Ascending aorta (tissue), 2 donors: ENCODE measurements at regions not wholly inside any gene's neighbourhood (a gene's known extent, or its start where the extent isn't known, plus 50 kb on each side); places are given as distances from the start of the nearest gene placed in this dataset.

Experiments
- DNase-seq, 2 donors: peaks; one replicate each; pipeline ENCODE4 v3.0.0-alpha.2; 2019; ENCODE audit warnings: low spot score in 2 of 2
- H3K27ac ChIP-seq, 2 donors: fragments of 200-600 bp; sonication (generic); one replicate each; pipeline ENCODE4 v1.5.1; 2016 to 2017; ENCODE audit warnings: mild to moderate bottlenecking in 1 of 2
- H3K27me3 ChIP-seq: fragments of 200-600 bp; sonication (generic); one replicate; pipeline ENCODE4 v1.5.1; 2017
- H3K36me3 ChIP-seq, 2 donors: fragments of 200-600 bp; sonication (generic); one replicate each; pipeline ENCODE4 v1.5.1; 2016
- H3K4me1 ChIP-seq, 2 donors: fragments of 200-600 bp; sonication (generic); one replicate each; pipeline ENCODE4 v1.5.1; 2016 to 2017; ENCODE audit warnings: mild to moderate bottlenecking in 1 of 2
- H3K4me3 ChIP-seq, 2 donors: fragments of 200-600 bp; sonication (generic); one replicate each; pipeline ENCODE4 v1.5.1; 2016 to 2017; ENCODE audit warnings: mild to moderate bottlenecking in 1 of 2
- H3K9me3 ChIP-seq, 2 donors: fragments of 200-600 bp; sonication (generic); one replicate each; pipeline ENCODE4 v1.5.1; 2016
- intact Hi-C: fragments of 100-400 bp; cut with DNase I; formaldehyde crosslinking; loops from one replicate; pipeline ENCODE4 v1.15.1; 2023
- TF ChIP-seq, protein P1 (sequence below), 3 experiments: fragments of 200-600 bp in 2 of 3; fragments of 450-650 bp in 1 of 3; sonication (generic) in 2 of 3; IDR thresholded peaks; one replicate each; pipeline ENCODE4 v1.5.1; 2016 to 2019; ENCODE audit warnings: antibody characterized with exemption in 3 of 3, mild to moderate bottlenecking in 1 of 3, moderate library complexity in 1 of 3

GRCh38 chr2:213220967-213221603, 63.2 kb upstream of the SPAG16 start:
- Histone ChIP-seq H3K27me3 (no peaks in the 10 kb centered on the region), H3K36me3 (no peaks in the 10 kb centered on the region), H3K27ac (no peak overlapping the region), H3K4me1 (peaks cover 0 to 5% of the 10 kb centered on the region in 2 donors), H3K9me3 (no peaks in the 10 kb centered on the region), H3K4me3 (no peak overlapping the region)
- no peak for DNase-seq
- TF ChIP-seq, protein P1, sequence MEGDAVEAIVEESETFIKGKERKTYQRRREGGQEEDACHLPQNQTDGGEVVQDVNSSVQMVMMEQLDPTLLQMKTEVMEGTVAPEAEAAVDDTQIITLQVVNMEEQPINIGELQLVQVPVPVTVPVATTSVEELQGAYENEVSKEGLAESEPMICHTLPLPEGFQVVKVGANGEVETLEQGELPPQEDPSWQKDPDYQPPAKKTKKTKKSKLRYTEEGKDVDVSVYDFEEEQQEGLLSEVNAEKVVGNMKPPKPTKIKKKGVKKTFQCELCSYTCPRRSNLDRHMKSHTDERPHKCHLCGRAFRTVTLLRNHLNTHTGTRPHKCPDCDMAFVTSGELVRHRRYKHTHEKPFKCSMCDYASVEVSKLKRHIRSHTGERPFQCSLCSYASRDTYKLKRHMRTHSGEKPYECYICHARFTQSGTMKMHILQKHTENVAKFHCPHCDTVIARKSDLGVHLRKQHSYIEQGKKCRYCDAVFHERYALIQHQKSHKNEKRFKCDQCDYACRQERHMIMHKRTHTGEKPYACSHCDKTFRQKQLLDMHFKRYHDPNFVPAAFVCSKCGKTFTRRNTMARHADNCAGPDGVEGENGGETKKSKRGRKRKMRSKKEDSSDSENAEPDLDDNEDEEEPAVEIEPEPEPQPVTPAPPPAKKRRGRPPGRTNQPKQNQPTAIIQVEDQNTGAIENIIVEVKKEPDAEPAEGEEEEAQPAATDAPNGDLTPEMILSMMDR (IDR thresholded peaks at IDR 0.05): no peak
- intact Hi-C loops: no loop called here

DNA sequence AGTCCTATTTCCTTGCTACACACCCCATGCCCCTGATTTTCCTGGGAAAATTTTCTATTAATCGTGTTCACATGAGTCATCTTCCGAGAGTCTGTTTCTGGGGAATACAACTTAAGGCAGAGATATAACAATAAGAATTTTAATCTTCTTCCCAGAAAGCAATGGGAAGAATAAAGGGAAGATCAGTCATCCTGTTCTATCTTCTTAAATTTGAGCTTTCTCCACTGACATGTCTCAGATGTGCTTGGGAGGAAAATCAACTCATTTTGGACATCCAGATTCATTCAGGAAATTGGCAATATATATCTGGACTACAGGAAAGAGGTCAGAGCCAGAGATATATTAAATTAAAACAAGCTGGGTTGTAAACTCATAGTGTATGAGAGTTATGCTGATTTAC, 62.3 kb upstream of the SPAG16 start:
- Histone ChIP-seq H3K27ac (no peak overlapping the region), H3K36me3 (no peaks in the 10 kb centered on the region), H3K4me1 (peaks cover 0 to 5% of the 10 kb centered on the region in 2 donors), H3K27me3 (no peaks in the 10 kb centered on the region), H3K9me3 (no peaks in the 10 kb centered on the region), H3K4me3 (no peak overlapping the region)
- TF ChIP-seq, protein P1 (IDR thresholded peaks at IDR 0.05): no peak
- intact Hi-C loops: no loop called here
- DNase-seq: no peak

- H3K4me3 ChIP-seq: no peak overlapping the region
- intact Hi-C loops: no loop called here
- H3K36me3 ChIP-seq: no peaks in the 10 kb centered on the region
- no peak for DNase-seq
- no peak overlapping the region for H3K27ac ChIP-seq
- TF ChIP-seq, protein P1 (IDR thresholded peaks at IDR 0.05): no peak
- no peaks in the 10 kb centered on the region for H3K4me1 ChIP-seq
- H3K27me3 ChIP-seq: no peaks in the 10 kb centered on the region
- H3K9me3 ChIP-seq: no peaks in the 10 kb centered on the region
Observed at GRCh38 chr2:213224366-213224765, 59.9 kb upstream of the SPAG16 start.

- Histone ChIP-seq H3K9me3 (no peaks in the 10 kb centered on the region), H3K4me3 (no peak overlapping the region), H3K27me3 (no peaks in the 10 kb centered on the region), H3K27ac (no peak overlapping the region), H3K4me1 (no peaks in the 10 kb centered on the region), H3K36me3 (no peaks in the 10 kb centered on the region)
- DNase-seq: no peak
- TF ChIP-seq, protein P1 (IDR thresholded peaks at IDR 0.05): no peak
- intact Hi-C loops: no loop called here
Observed at GRCh38 chr2:213225866-213226265, 58.4 kb upstream of the SPAG16 start.

DNA sequence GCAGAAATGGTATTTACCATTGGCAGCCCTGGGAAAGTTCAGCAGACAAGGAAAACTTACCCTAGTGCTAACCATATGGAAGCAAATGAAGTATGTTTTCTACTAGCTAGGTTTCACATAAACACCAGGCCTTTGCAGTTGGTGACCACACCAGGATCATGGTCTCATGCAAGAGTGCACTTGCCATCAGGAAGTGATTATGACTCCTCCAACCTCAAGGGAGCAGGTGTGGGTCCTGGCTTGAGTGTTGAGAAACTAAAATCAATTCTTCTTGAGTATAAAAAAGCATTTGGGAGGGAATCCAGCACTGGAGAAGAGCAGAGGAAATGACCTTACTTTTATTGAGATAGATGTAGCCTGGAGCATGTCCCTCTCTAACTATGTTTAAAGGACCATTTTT, 56.8 kb upstream of the SPAG16 start:
- no peak for DNase-seq
- Histone ChIP-seq H3K27ac (no peak overlapping the region), H3K36me3 (no peaks in the 10 kb centered on the region), H3K9me3 (no peaks in the 10 kb centered on the region), H3K4me3 (no peak overlapping the region), H3K27me3 (no peaks in the 10 kb centered on the region), H3K4me1 (no peaks in the 10 kb centered on the region)
- intact Hi-C loops: no loop called here
- TF ChIP-seq, protein P1 (IDR thresholded peaks at IDR 0.05): no peak

GRCh38 chr2:213228638-213229037, 55.6 kb upstream of the SPAG16 start:
- Histone ChIP-seq H3K9me3 (no peaks in the 10 kb centered on the region), H3K4me3 (no peak overlapping the region), H3K27ac (no peak overlapping the region), H3K36me3 (no peaks in the 10 kb centered on the region), H3K27me3 (no peaks in the 10 kb centered on the region), H3K4me1 (peaks cover 0 to 6% of the 10 kb centered on the region in 2 donors)
- intact Hi-C loops: no loop called here
- DNase-seq: no peak
- TF ChIP-seq, protein P1 (IDR thresholded peaks at IDR 0.05): no peak
